Central memory CD8-positive, alpha-beta T cell (primary cell): ENCODE measurements at regions not wholly inside any gene's neighbourhood (a gene's known extent, or its start where the extent isn't known, plus 50 kb on each side); places are given as distances from the start of the nearest gene placed in this dataset.

Experiments used
- ATAC-seq: fragments of 150-1000 bp; cut with Tn5 transposase; replicated peaks from 2 replicates; pipeline ENCODE4 v1.10.0; 2022; ENCODE audit warnings: mild to moderate bottlenecking, moderate FRiP score, moderate number of reproducible peaks; ENCODE audit not compliant: poor library complexity, severe bottlenecking; ENCODE audit errors: extremely low read depth
- DNase-seq, 2 donors: peaks; one replicate each; pipeline ENCODE4 v3.0.0; 2021; ENCODE audit warnings: low spot score in 2 of 2
- H3K27ac Mint-ChIP-seq: one replicate; pipeline ENCODE4 v1.8.0; 2022; ENCODE audit warnings: low read depth, mild to moderate bottlenecking, moderate library complexity, mixed read lengths
- H3K27me3 Mint-ChIP-seq: one replicate; pipeline ENCODE4 v1.8.0; 2022; ENCODE audit warnings: mixed read lengths
- H3K36me3 Mint-ChIP-seq: one replicate; pipeline ENCODE4 v1.8.0; 2022; ENCODE audit warnings: mild to moderate bottlenecking, moderate library complexity, mixed read lengths; ENCODE audit not compliant: insufficient read depth
- H3K4me1 Mint-ChIP-seq: one replicate; pipeline ENCODE4 v1.8.0; 2022; ENCODE audit warnings: mixed read lengths
- H3K4me3 Mint-ChIP-seq: one replicate; pipeline ENCODE4 v1.8.0; 2022; ENCODE audit warnings: mild to moderate bottlenecking, moderate library complexity, mixed read lengths
- H3K9me3 Mint-ChIP-seq: one replicate; pipeline ENCODE4 v1.8.0; 2022; ENCODE audit warnings: mixed read lengths

GRCh38 chr3:34782871-34783270, 856.5 kb upstream of the ARPP21 start:
- Mint-ChIP-seq H3K4me1 (no peaks in the 10 kb centered on the region), H3K9me3 (peaks cover 6% of the 10 kb centered on the region), H3K27ac (no peak overlapping the region), H3K27me3 (no peaks in the 10 kb centered on the region), H3K36me3 (no peaks in the 10 kb centered on the region), H3K4me3 (no peak overlapping the region)
- ATAC-seq = no peak
- no peak for DNase-seq

DNA sequence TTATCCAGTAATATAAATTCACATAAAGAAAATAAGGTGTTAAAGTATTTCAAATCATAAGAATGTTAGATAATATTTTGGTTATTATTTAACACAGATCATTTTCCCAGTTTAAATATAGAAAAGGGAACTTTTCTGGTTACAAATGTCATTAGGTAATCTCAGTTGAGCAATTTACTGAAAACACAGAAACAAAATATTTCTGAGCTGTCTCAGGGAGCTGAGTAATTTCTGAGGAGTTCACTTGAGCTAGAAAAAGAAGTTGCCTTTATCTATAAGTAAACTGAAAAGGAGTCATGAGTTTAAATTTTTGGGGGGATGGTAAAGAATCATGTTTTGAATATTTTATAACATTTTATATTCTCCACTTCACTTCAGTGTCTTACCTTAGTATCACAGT, 855.4 kb upstream of the ARPP21 start:
- Mint-ChIP-seq H3K36me3 (no peaks in the 10 kb centered on the region), H3K9me3 (peaks cover 6% of the 10 kb centered on the region), H3K4me1 (no peaks in the 10 kb centered on the region), H3K27me3 (no peaks in the 10 kb centered on the region), H3K27ac (no peak overlapping the region), H3K4me3 (no peak overlapping the region)
- DNase-seq (no peak), ATAC-seq (no peak)

- Mint-ChIP-seq H3K9me3 (peaks cover 13% of the 10 kb centered on the region), H3K27me3 (no peaks in the 10 kb centered on the region), H3K4me3 (no peak overlapping the region), H3K27ac (no peak overlapping the region), H3K4me1 (no peaks in the 10 kb centered on the region), H3K36me3 (no peaks in the 10 kb centered on the region)
- no peak for DNase-seq
- ATAC-seq = no peak
Observed at GRCh38 chr3:34793057-34793456, 846.3 kb upstream of the ARPP21 start.

DNA sequence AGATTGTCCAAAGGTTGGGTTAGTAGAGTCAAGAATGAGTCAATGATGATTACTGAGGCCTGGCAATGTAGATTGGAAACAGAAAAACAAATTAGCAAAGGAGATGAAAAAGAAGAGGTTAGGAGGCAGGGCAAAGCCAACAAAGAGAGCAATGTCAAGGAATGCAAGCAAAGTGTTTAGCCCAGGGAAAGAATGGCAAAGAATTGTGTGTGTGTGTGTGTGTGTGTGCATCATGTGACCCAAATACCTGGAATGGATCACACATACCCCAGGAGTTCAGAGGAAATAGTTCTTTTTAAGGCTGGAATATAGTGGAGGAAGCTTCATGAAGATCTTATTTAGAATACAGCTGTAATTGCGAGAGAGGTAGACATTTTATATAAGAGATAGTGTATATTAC, 831.7 kb upstream of the ARPP21 start:
- H3K4me3 Mint-ChIP-seq = no peak overlapping the region
- H3K4me1 Mint-ChIP-seq = no peaks in the 10 kb centered on the region
- DNase-seq = no peak
- no peak for ATAC-seq
- H3K36me3 Mint-ChIP-seq = no peaks in the 10 kb centered on the region
- no peak overlapping the region for H3K27ac Mint-ChIP-seq
- H3K27me3 Mint-ChIP-seq = no peaks in the 10 kb centered on the region
- peaks cover 6% of the 10 kb centered on the region for H3K9me3 Mint-ChIP-seq

DNA sequence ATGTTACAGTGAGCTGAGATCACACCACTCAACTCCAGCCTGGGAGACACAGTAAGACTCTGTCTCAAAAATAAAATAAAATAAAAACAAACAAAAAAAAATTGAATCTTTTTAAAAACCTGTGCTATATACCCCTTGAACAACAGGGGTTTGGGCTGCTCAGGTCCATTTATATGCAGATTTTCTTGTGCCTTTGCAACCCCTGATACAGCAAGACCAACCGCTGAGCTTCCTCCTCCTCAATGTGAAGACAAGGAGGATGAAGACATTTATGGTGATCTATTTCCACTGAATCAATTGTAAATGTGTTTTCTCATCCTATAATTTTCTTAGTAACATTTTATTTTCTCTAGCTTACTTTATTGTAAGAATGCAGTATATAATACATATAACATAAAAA, 831.0 kb upstream of the ARPP21 start:
- Mint-ChIP-seq H3K4me3 (no peak overlapping the region), H3K36me3 (no peaks in the 10 kb centered on the region), H3K9me3 (peaks cover 6% of the 10 kb centered on the region)

GRCh38 chr3:34828847-34829246, 810.5 kb upstream of the ARPP21 start:
- Mint-ChIP-seq H3K4me3 (no peak overlapping the region), H3K27ac (no peak overlapping the region), H3K9me3 (peaks cover 11% of the 10 kb centered on the region), H3K27me3 (no peaks in the 10 kb centered on the region), H3K4me1 (no peaks in the 10 kb centered on the region), H3K36me3 (no peaks in the 10 kb centered on the region)
- ATAC-seq = no peak
- no peak for DNase-seq

More for the DNA sequence above, 831.0 kb upstream of the ARPP21 start:
- Mint-ChIP-seq H3K27ac (no peak overlapping the region), H3K27me3 (no peaks in the 10 kb centered on the region), H3K4me1 (no peaks in the 10 kb centered on the region)
- no peak for ATAC-seq
- DNase-seq = no peak

GRCh38 chr3:34832865-34833508, 806.3 kb upstream of the ARPP21 start:
- ATAC-seq (no peak), DNase-seq (no peak)
- Mint-ChIP-seq H3K9me3 (peaks cover 2% of the 10 kb centered on the region), H3K27ac (no peak overlapping the region), H3K4me1 (no peaks in the 10 kb centered on the region), H3K36me3 (no peaks in the 10 kb centered on the region), H3K4me3 (no peak overlapping the region), H3K27me3 (no peaks in the 10 kb centered on the region)

GRCh38 chr3:34837848-34838741, 801.2 kb upstream of the ARPP21 start:
- Mint-ChIP-seq H3K36me3 (no peaks in the 10 kb centered on the region), H3K9me3 (peaks cover 15% of the 10 kb centered on the region), H3K4me3 (no peak overlapping the region), H3K4me1 (no peaks in the 10 kb centered on the region), H3K27ac (no peak overlapping the region), H3K27me3 (no peaks in the 10 kb centered on the region)
- ATAC-seq (no peak), DNase-seq (no peak)

GRCh38 chr3:34842706-34843480, 796.4 kb upstream of the ARPP21 start:
- ATAC-seq (no peak), DNase-seq (no peak)
- H3K4me3 Mint-ChIP-seq = no peak overlapping the region
- peaks cover 21% of the 10 kb centered on the region for H3K9me3 Mint-ChIP-seq
- no peak overlapping the region for H3K27ac Mint-ChIP-seq
- H3K36me3 Mint-ChIP-seq = no peaks in the 10 kb centered on the region
- H3K27me3 Mint-ChIP-seq = no peaks in the 10 kb centered on the region
- no peaks in the 10 kb centered on the region for H3K4me1 Mint-ChIP-seq

GRCh38 chr3:34844323-34844620, 795.1 kb upstream of the ARPP21 start:
- Mint-ChIP-seq H3K4me3 (no peak overlapping the region), H3K27ac (no peak overlapping the region), H3K4me1 (no peaks in the 10 kb centered on the region), H3K27me3 (no peaks in the 10 kb centered on the region), H3K9me3 (peaks cover 15% of the 10 kb centered on the region), H3K36me3 (no peaks in the 10 kb centered on the region)
- DNase-seq (no peak), ATAC-seq (no peak)

- peaks cover 14% of the 10 kb centered on the region for H3K9me3 Mint-ChIP-seq
- no peaks in the 10 kb centered on the region for H3K4me1 Mint-ChIP-seq
- H3K27ac Mint-ChIP-seq = no peak overlapping the region
- H3K27me3 Mint-ChIP-seq = no peaks in the 10 kb centered on the region
- DNase-seq = no peak
- H3K4me3 Mint-ChIP-seq = no peak overlapping the region
- ATAC-seq = no peak
- no peaks in the 10 kb centered on the region for H3K36me3 Mint-ChIP-seq
Observed at GRCh38 chr3:34851137-34851536, 788.2 kb upstream of the ARPP21 start.

- Mint-ChIP-seq H3K27ac (no peak overlapping the region), H3K27me3 (no peaks in the 10 kb centered on the region), H3K4me3 (no peak overlapping the region), H3K36me3 (no peaks in the 10 kb centered on the region), H3K9me3 (peaks cover 14% of the 10 kb centered on the region), H3K4me1 (no peaks in the 10 kb centered on the region)
- DNase-seq = no peak
- no peak for ATAC-seq
Observed at GRCh38 chr3:34852844-34853439, 786.4 kb upstream of the ARPP21 start.
